ENCODE measurements at regions not wholly inside any gene's neighbourhood (a gene's known extent, or its start where the extent isn't known, plus 50 kb on each side); places are given as distances from the start of the nearest gene placed in this dataset.
"Not testable (repeated sequence)": the region's sequence is repeated elsewhere in the genome, so short reads cannot be mapped to it uniquely, and the experiment has no call there.

GRCh38 chr3:27031476-27031875, 337.7 kb downstream of the NEK10 start:
- no peak for DNase-seq
- H3K4me3 Mint-ChIP-seq, result no peak overlapping the region

GRCh38 chr3:27034255-27034654, 334.9 kb downstream of the NEK10 start:
- H3K9me3 Mint-ChIP-seq, result 0 out of 2 replicates have a peak, but pooled peaks cover 5% of the 10 kb centered on the region
- no peak overlapping the region for H3K4me3 Mint-ChIP-seq
- DNase-seq, result no peak
- H3K4me1 Mint-ChIP-seq (ENCODE audit: low read depth), result no peaks in the 10 kb centered on the region
- no peaks in the 10 kb centered on the region for H3K36me3 Mint-ChIP-seq (ENCODE audit: low read depth)
- no peak overlapping the region for H3K27ac Mint-ChIP-seq
- no peaks in the 10 kb centered on the region for H3K27me3 Mint-ChIP-seq (ENCODE audit: insufficient read depth)
- TF ChIP-seq CTCF (IDR thresholded peaks at IDR 0.05), result no peak

More at GRCh38 chr3:27031476-27031875, 337.7 kb downstream of the NEK10 start:
- TF ChIP-seq CTCF (IDR thresholded peaks at IDR 0.05), result no peak
- no peaks in the 10 kb centered on the region for H3K36me3 Mint-ChIP-seq (ENCODE audit: low read depth)
- H3K27ac Mint-ChIP-seq, result no peak overlapping the region
- no peaks in the 10 kb centered on the region for H3K27me3 Mint-ChIP-seq (ENCODE audit: insufficient read depth)
- H3K4me1 Mint-ChIP-seq (ENCODE audit: low read depth), result no peaks in the 10 kb centered on the region
- peaks cover 9% of the 10 kb centered on the region; the same call in 1 of the 2 replicates for H3K9me3 Mint-ChIP-seq

- Mint-ChIP-seq H3K27me3 (ENCODE audit: insufficient read depth) (no peaks in the 10 kb centered on the region), H3K36me3 (ENCODE audit: low read depth) (no peaks in the 10 kb centered on the region), H3K4me3 (no peak overlapping the region), H3K4me1 (ENCODE audit: low read depth) (0 out of 2 replicates have a peak, but pooled peaks cover 6% of the 10 kb centered on the region), H3K27ac (no peak overlapping the region), H3K9me3 (no peaks in the 10 kb centered on the region)
- no peak for TF ChIP-seq CTCF (IDR thresholded peaks at IDR 0.05)
- no peak for DNase-seq
These were observed 328.5 kb downstream of the NEK10 start for GRCh38 chr3:27040674-27041073.

- not testable (repeated sequence) for DNase-seq; H3K36me3 Mint-ChIP-seq (ENCODE audit: low read depth); H3K9me3 Mint-ChIP-seq; H3K4me3 Mint-ChIP-seq; H3K27me3 Mint-ChIP-seq (ENCODE audit: insufficient read depth); H3K4me1 Mint-ChIP-seq (ENCODE audit: low read depth); H3K27ac Mint-ChIP-seq
These were observed 326.6 kb downstream of the NEK10 start for GRCh38 chr3:27042541-27042940.

- no peaks in the 10 kb centered on the region for H3K27me3 Mint-ChIP-seq (ENCODE audit: insufficient read depth)
- DNase-seq, result no peak
- no peak for TF ChIP-seq CTCF (IDR thresholded peaks at IDR 0.05)
- 0 out of 2 replicates have a peak, but pooled peaks cover 6% of the 10 kb centered on the region for H3K4me1 Mint-ChIP-seq (ENCODE audit: low read depth)
- H3K27ac Mint-ChIP-seq, result no peak overlapping the region
- peak overlapping the region; percentile 51 for H3K4me3 Mint-ChIP-seq
- H3K9me3 Mint-ChIP-seq, result no peaks in the 10 kb centered on the region; the same call in 1 of the 2 replicates
- H3K36me3 Mint-ChIP-seq (ENCODE audit: low read depth), result no peaks in the 10 kb centered on the region
These were observed 325.7 kb downstream of the NEK10 start for GRCh38 chr3:27043328-27043955.

- Mint-ChIP-seq H3K4me3 (no peak overlapping the region), H3K36me3 (ENCODE audit: low read depth) (no peaks in the 10 kb centered on the region), H3K4me1 (ENCODE audit: low read depth) (0 out of 2 replicates have a peak, but pooled peaks cover 6% of the 10 kb centered on the region), H3K9me3 (no peaks in the 10 kb centered on the region; the same call in 1 of the 2 replicates), H3K27ac (no peak overlapping the region), H3K27me3 (ENCODE audit: insufficient read depth) (no peaks in the 10 kb centered on the region; the same call in 1 of the 2 replicates)
- DNase-seq, result no peak
- TF ChIP-seq CTCF (IDR thresholded peaks at IDR 0.05), result no peak
These were observed 324.2 kb downstream of the NEK10 start for GRCh38 chr3:27044931-27045481.
